HG02571 (cell line): ENCODE measurements at regions not wholly inside any gene's neighbourhood (a gene's known extent, or its start where the extent isn't known, plus 50 kb on each side); places are given as distances from the start of the nearest gene placed in this dataset.

Experiments
- ATAC-seq: cut with Tn5 transposase; IDR thresholded peaks from one replicate; pipeline ENCODE4 v1.9.1; 2021; ENCODE audit warnings: mild to moderate bottlenecking, moderate library complexity; ENCODE audit not compliant: unreplicated experiment

GRCh38 chr16:74232806-74233465, 63.7 kb upstream of the PSMD7 start:
- ATAC-seq, result no peak

GRCh38 chr16:74230126-74230525, 66.5 kb upstream of the PSMD7 start:
- no peak for ATAC-seq

GRCh38 chr16:74226338-74226954, 70.2 kb upstream of the PSMD7 start:
- ATAC-seq, result no peak

GRCh38 chr16:74224828-74225612, 71.6 kb upstream of the PSMD7 start:
- ATAC-seq, result no peak

GRCh38 chr16:74221828-74222227, 74.8 kb upstream of the PSMD7 start:
- ATAC-seq, result no peak

- ATAC-seq, result no peak
Observed at GRCh38 chr16:74219706-74220105, 76.9 kb upstream of the PSMD7 start.

- no peak for ATAC-seq
Observed at GRCh38 chr16:74218871-74219270, 77.7 kb upstream of the PSMD7 start.

GRCh38 chr16:74216319-74216718, 80.3 kb upstream of the PSMD7 start:
- ATAC-seq, result no peak

GRCh38 chr16:74215249-74215648, 81.4 kb upstream of the PSMD7 start:
- ATAC-seq, result no peak

GRCh38 chr16:74213372-74213771, 83.2 kb upstream of the PSMD7 start:
- no peak for ATAC-seq

- no peak for ATAC-seq
Observed at GRCh38 chr16:74210245-74210644, 86.4 kb upstream of the PSMD7 start.

- ATAC-seq, result no peak
Observed at GRCh38 chr16:74202009-74202408, 94.6 kb upstream of the PSMD7 start.

- ATAC-seq, result no peak
Observed at GRCh38 chr16:74201576-74201975, 95.0 kb upstream of the PSMD7 start.

- no peak for ATAC-seq
Observed at GRCh38 chr16:74200921-74201320, 95.7 kb upstream of the PSMD7 start.

GRCh38 chr16:74199842-74200124, 96.8 kb upstream of the PSMD7 start:
- no peak for ATAC-seq

GRCh38 chr16:74199066-74199841, 97.4 kb upstream of the PSMD7 start:
- no peak for ATAC-seq

GRCh38 chr16:74192281-74192797, 104.3 kb upstream of the PSMD7 start:
- ATAC-seq, result no peak

GRCh38 chr16:74190292-74190691, 106.3 kb upstream of the PSMD7 start:
- ATAC-seq, result no peak

GRCh38 chr16:74188856-74189255, 107.8 kb upstream of the PSMD7 start:
- ATAC-seq, result no peak

- no peak for ATAC-seq
Observed at GRCh38 chr16:74186561-74186971, 110.0 kb upstream of the PSMD7 start.

- ATAC-seq, result no peak
Observed at GRCh38 chr16:74184839-74185238, 111.8 kb upstream of the PSMD7 start.
